Keratinocyte (primary cell): ENCODE measurements at regions not wholly inside any gene's neighbourhood (a gene's known extent, or its start where the extent isn't known, plus 50 kb on each side); places are given as distances from the start of the nearest gene placed in this dataset.

Source experiments
- DNase-seq: peaks from one replicate; pipeline ENCODE4 v3.0.0-alpha.2; 2011; ENCODE audit warnings: low read depth, missing footprints, low spot score
- FAIRE-seq: peaks from 2 replicates; lab custom pipeline; 2011; peaks lifted over from hg19 to GRCh38; lab: Jason Lieb, UNC
- H2AFZ ChIP-seq: 2 replicates; pipeline ENCODE4 v1.6.0; 2012; ENCODE audit warnings: low read length, control low read depth, inconsistent platforms; ENCODE audit not compliant: control insufficient read depth
- H3K27ac ChIP-seq: 2 replicates; pipeline ENCODE4 v1.5.1; 2011; ENCODE audit warnings: low read length; ENCODE audit not compliant: control insufficient read depth, insufficient read depth
- H3K27me3 ChIP-seq: 3 replicates; pipeline ENCODE4 v1.6.0; 2011; ENCODE audit warnings: low read length; ENCODE audit not compliant: control insufficient read depth, insufficient read depth; ENCODE audit errors: extremely low read depth
- H3K36me3 ChIP-seq, 2 experiments: 2 replicates in 1 of 2; 3 replicates in 1 of 2; pipeline ENCODE4 v1.5.1; 2011; ENCODE audit warnings: low read length in 2 of 2, mild to moderate bottlenecking in 1 of 2; ENCODE audit not compliant: control insufficient read depth in 2 of 2, insufficient read depth in 2 of 2; ENCODE audit errors: extremely low read depth in 1 of 2
- H3K4me1 ChIP-seq: 3 replicates; pipeline ENCODE4 v1.5.1; 2011; ENCODE audit warnings: low read length; ENCODE audit not compliant: control insufficient read depth, insufficient read depth; ENCODE audit errors: extremely low read depth
- H3K4me2 ChIP-seq: 3 replicates; pipeline ENCODE4 v1.6.0; 2011; ENCODE audit warnings: low read depth, low read length; ENCODE audit not compliant: control insufficient read depth, insufficient read depth; ENCODE audit errors: extremely low read depth
- H3K4me3 ChIP-seq, 3 experiments: fragments of 200-600 bp in 1 of 3; sonication (generic) in 1 of 3; 2 replicates in 2 of 3; 3 replicates in 1 of 3; pipeline ENCODE4 v1.5.1; 2011 to 2016; ENCODE audit warnings: low read length in 3 of 3, mild to moderate bottlenecking in 3 of 3, control low read depth in 2 of 3, inconsistent platforms in 1 of 3, low read depth in 1 of 3, mixed read lengths in 1 of 3, mixed run types in 1 of 3, moderate library complexity in 1 of 3; ENCODE audit not compliant: control insufficient read depth in 2 of 3, insufficient read depth in 2 of 3; ENCODE audit errors: extremely low read depth in 1 of 3
- H3K79me2 ChIP-seq: 2 replicates; pipeline ENCODE4 v1.6.0; 2012; ENCODE audit warnings: low read length; ENCODE audit not compliant: control insufficient read depth, insufficient read depth
- H3K9ac ChIP-seq: 3 replicates; pipeline ENCODE4 v1.6.0; 2011; ENCODE audit warnings: low read length; ENCODE audit not compliant: control insufficient read depth, insufficient read depth; ENCODE audit errors: extremely low read depth
- H3K9me1 ChIP-seq: 3 replicates; pipeline ENCODE4 v1.6.0; 2011; ENCODE audit warnings: low read length; ENCODE audit not compliant: control insufficient read depth, insufficient read depth; ENCODE audit errors: extremely low read depth
- H3K9me3 ChIP-seq: 2 replicates; pipeline ENCODE4 v1.5.1; 2012; ENCODE audit warnings: low read depth, low read length; ENCODE audit not compliant: control insufficient read depth
- H4K20me1 ChIP-seq: 3 replicates; pipeline ENCODE4 v1.6.0; 2011; ENCODE audit warnings: low read length; ENCODE audit not compliant: control insufficient read depth, insufficient read depth; ENCODE audit errors: extremely low read depth
- CTCF ChIP-seq, 3 experiments: IDR thresholded peaks in 1 of 3; conservative IDR thresholded peaks in 1 of 3; optimal IDR thresholded peaks in 1 of 3; 2 replicates in 2 of 3; 3 replicates in 1 of 3; pipeline versions ENCODE3 to v1.5.1; 2011; ENCODE audit warnings: low read length in 3 of 3, mild to moderate bottlenecking in 3 of 3, moderate library complexity in 2 of 3, control low read depth in 1 of 3, inconsistent platforms in 1 of 3; ENCODE audit not compliant: insufficient read depth in 2 of 3; ENCODE audit errors: extremely low read depth in 1 of 3
- EZH2 ChIP-seq: IDR thresholded peaks from one replicate; pipeline ENCODE4 v1.6.1; 2012; ENCODE audit warnings: inconsistent platforms, mild to moderate bottlenecking, low read length, moderate library complexity
- dilution Hi-C: fragments of 300-500 bp; cut with MboI; formaldehyde crosslinking; loops from one replicate; pipeline ENCODE4 v1.7.0; 2020; ENCODE audit warnings: low sequenced_read_pairs; ENCODE audit not compliant: extremely low pct_ligation_motif_present

- H3K36me3 ChIP-seq: no peaks in the 10 kb centered on the region
- TF ChIP-seq EZH2 (no peak), CTCF (optimal IDR thresholded peaks at IDR 0.05 in 1 of 3, IDR thresholded peaks at IDR 0.05 in 1 of 3, conservative IDR thresholded peaks at IDR 0.05 in 1 of 3; ENCODE audit: extremely low read depth in 1 of 3, insufficient read depth in 2 of 3, low read length in 3 of 3) (no peak)
- no peaks in the 10 kb centered on the region for H3K9me3 ChIP-seq
- FAIRE-seq (no peak), DNase-seq (peak; percentile 15)
- no peak overlapping the region for H2AFZ ChIP-seq
- no peaks in the 10 kb centered on the region for H3K27me3 ChIP-seq
- H3K4me2 ChIP-seq: no peak overlapping the region
- H3K4me1 ChIP-seq: no peaks in the 10 kb centered on the region
- no peaks in the 10 kb centered on the region for H4K20me1 ChIP-seq
- dilution Hi-C loops: no loop called here
- no peak overlapping the region for H3K4me3 ChIP-seq
- H3K9me1 ChIP-seq: no peaks in the 10 kb centered on the region
- H3K27ac ChIP-seq: no peak overlapping the region
- no peaks in the 10 kb centered on the region for H3K79me2 ChIP-seq
- H3K9ac ChIP-seq: no peak overlapping the region
Observed at GRCh38 chr6:71608646-71609045, 277.7 kb upstream of the RIMS1 start.

- DNase-seq (no peak), FAIRE-seq (no peak)
- Histone ChIP-seq H3K9me3 (no peaks in the 10 kb centered on the region), H3K9ac (no peak overlapping the region), H3K9me1 (no peaks in the 10 kb centered on the region), H3K36me3 (no peaks in the 10 kb centered on the region), H3K27ac (no peak overlapping the region), H2AFZ (no peak overlapping the region), H3K4me2 (no peak overlapping the region), H3K4me3 (no peak overlapping the region), H3K27me3 (peaks cover 2% of the 10 kb centered on the region), H3K79me2 (no peaks in the 10 kb centered on the region), H4K20me1 (no peaks in the 10 kb centered on the region), H3K4me1 (no peaks in the 10 kb centered on the region)
- dilution Hi-C loops: no loop called here
- TF ChIP-seq CTCF (optimal IDR thresholded peaks at IDR 0.05 in 1 of 3, IDR thresholded peaks at IDR 0.05 in 1 of 3, conservative IDR thresholded peaks at IDR 0.05 in 1 of 3; ENCODE audit: extremely low read depth in 1 of 3, insufficient read depth in 2 of 3, low read length in 3 of 3): no peak
- no peak for TF ChIP-seq EZH2
Observed at GRCh38 chr6:71619836-71620235, 266.5 kb upstream of the RIMS1 start.
